Astrocyte (in vitro differentiated cells and primary cell): ENCODE measurements at regions not wholly inside any gene's neighbourhood (a gene's known extent, or its start where the extent isn't known, plus 50 kb on each side); places are given as distances from the start of the nearest gene placed in this dataset.

Experiments
- DNase-seq: peaks from one replicate; pipeline ENCODE4 v3.0.0-alpha.2; 2010; ENCODE audit warnings: low read depth
- FAIRE-seq: peaks from 2 replicates; lab custom pipeline; 2011; peaks lifted over from hg19 to GRCh38; lab: Jason Lieb, UNC
- H2AFZ ChIP-seq: 2 replicates; pipeline ENCODE4 v1.6.0; 2012; ENCODE audit warnings: low read depth, low read length, inconsistent platforms
- H3K27ac ChIP-seq: 2 replicates; pipeline ENCODE4 v1.5.1; 2011; ENCODE audit warnings: low read depth, low read length, inconsistent platforms
- H3K27me3 ChIP-seq: 2 replicates; pipeline ENCODE4 v1.6.0; 2011; ENCODE audit warnings: low read length, inconsistent platforms; ENCODE audit not compliant: insufficient read depth
- H3K36me3 ChIP-seq: 2 replicates; pipeline ENCODE4 v1.5.1; 2011; ENCODE audit warnings: low read length, inconsistent platforms; ENCODE audit not compliant: insufficient read depth
- H3K4me1 ChIP-seq: 2 replicates; pipeline ENCODE4 v1.5.1; 2011; ENCODE audit warnings: low read length, inconsistent platforms; ENCODE audit not compliant: insufficient read depth
- H3K4me2 ChIP-seq: 2 replicates; pipeline ENCODE4 v1.6.0; 2012; ENCODE audit warnings: low read length, inconsistent platforms
- H3K4me3 ChIP-seq: 2 replicates; pipeline ENCODE4 v1.5.1; 2011; ENCODE audit warnings: low read depth, mild to moderate bottlenecking, low read length, inconsistent platforms; ENCODE audit not compliant: insufficient read depth
- H3K79me2 ChIP-seq: 2 replicates; pipeline ENCODE4 v1.6.0; 2012; ENCODE audit warnings: mild to moderate bottlenecking, low read length, inconsistent platforms; ENCODE audit not compliant: insufficient read depth
- H3K9ac ChIP-seq: 2 replicates; pipeline ENCODE4 v1.6.0; 2012; ENCODE audit warnings: mild to moderate bottlenecking, low read length, inconsistent platforms
- H3K9me3 ChIP-seq: 2 replicates; pipeline ENCODE4 v1.5.1; 2012; ENCODE audit warnings: low read depth, mild to moderate bottlenecking, low read length, inconsistent platforms; ENCODE audit not compliant: insufficient read depth
- H4K20me1 ChIP-seq: 2 replicates; pipeline ENCODE4 v1.6.0; 2012; ENCODE audit warnings: low read length, inconsistent platforms; ENCODE audit not compliant: insufficient read depth
- H3K27ac Mint-ChIP-seq: one replicate; pipeline ENCODE4 v1.8.0; 2021; ENCODE audit warnings: mild to moderate bottlenecking, mixed read lengths; ENCODE audit not compliant: unreplicated experiment
- H3K27me3 Mint-ChIP-seq: one replicate; pipeline ENCODE4 v1.8.0; 2021; ENCODE audit warnings: low read depth, mixed read lengths; ENCODE audit not compliant: unreplicated experiment
- H3K36me3 Mint-ChIP-seq: one replicate; pipeline ENCODE4 v1.8.0; 2021; ENCODE audit warnings: low read depth, mixed read lengths; ENCODE audit not compliant: unreplicated experiment
- H3K4me1 Mint-ChIP-seq: one replicate; pipeline ENCODE4 v1.8.0; 2021; ENCODE audit warnings: low read depth, mixed read lengths; ENCODE audit not compliant: unreplicated experiment
- H3K4me3 Mint-ChIP-seq: one replicate; pipeline ENCODE4 v1.8.0; 2021; ENCODE audit warnings: mild to moderate bottlenecking, moderate library complexity, mixed read lengths; ENCODE audit not compliant: unreplicated experiment
- H3K9me3 Mint-ChIP-seq: one replicate; pipeline ENCODE4 v1.8.0; 2021; ENCODE audit warnings: mild to moderate bottlenecking, mixed read lengths; ENCODE audit not compliant: unreplicated experiment
- CTCF ChIP-seq: IDR thresholded peaks from 2 replicates; pipeline ENCODE4 v1.5.1; 2011; ENCODE audit warnings: low read depth, mild to moderate bottlenecking, inconsistent platforms, low read length, moderate library complexity; ENCODE audit not compliant: insufficient read depth
- EZH2 ChIP-seq: IDR thresholded peaks from 2 replicates; pipeline ENCODE4 v1.6.1; 2012; ENCODE audit warnings: mild to moderate bottlenecking, low read length, inconsistent platforms; ENCODE audit not compliant: insufficient read depth

- H3K4me3 Mint-ChIP-seq = peak overlapping the region; percentile 71
- Histone ChIP-seq H3K36me3 (no peaks in the 10 kb centered on the region), H3K27me3 (no peaks in the 10 kb centered on the region), H3K79me2 (no peaks in the 10 kb centered on the region), H3K4me2 (peak overlapping the region; percentile 71), H3K4me1 (peaks cover 8% of the 10 kb centered on the region), H3K9ac (no peak overlapping the region), H3K27ac (no peak overlapping the region), H3K4me3 (peak overlapping the region; percentile 10), H3K9me3 (no peaks in the 10 kb centered on the region), H4K20me1 (no peaks in the 10 kb centered on the region), H2AFZ (peak overlapping the region; percentile 52)
- DNase-seq (peak; percentile 19), FAIRE-seq (no peak)
- TF ChIP-seq CTCF = no peak
- TF ChIP-seq EZH2 = no peak
- H3K27ac Mint-ChIP-seq = peak overlapping the region; percentile 93
- no peaks in the 10 kb centered on the region for H3K36me3 Mint-ChIP-seq
- no peaks in the 10 kb centered on the region for H3K9me3 Mint-ChIP-seq
- H3K27me3 Mint-ChIP-seq = peaks cover 34% of the 10 kb centered on the region
- peaks cover 24% of the 10 kb centered on the region for H3K4me1 Mint-ChIP-seq
Observed at GRCh38 chr9:129278391-129279237, 100.6 kb upstream of the IER5L start.

- DNase-seq = no peak
- H4K20me1 ChIP-seq = no peaks in the 10 kb centered on the region
- Mint-ChIP-seq H3K9me3 (peaks cover 3% of the 10 kb centered on the region), H3K36me3 (no peaks in the 10 kb centered on the region), H3K27ac (no peak overlapping the region), H3K27me3 (peaks cover 34% of the 10 kb centered on the region), H3K4me3 (no peak overlapping the region), H3K4me1 (peaks cover 24% of the 10 kb centered on the region)
- no peaks in the 10 kb centered on the region for H3K36me3 ChIP-seq
- TF ChIP-seq CTCF = no peak
- no peak for TF ChIP-seq EZH2
- H3K9me3 ChIP-seq = no peaks in the 10 kb centered on the region
- peaks cover 2% of the 10 kb centered on the region for H3K27me3 ChIP-seq
- H3K79me2 ChIP-seq = no peaks in the 10 kb centered on the region
- H3K4me2 ChIP-seq = no peak overlapping the region
- no peak for FAIRE-seq
- no peak overlapping the region for H3K27ac ChIP-seq
- no peak overlapping the region for H3K4me3 ChIP-seq
- no peak overlapping the region for H2AFZ ChIP-seq
- no peak overlapping the region for H3K9ac ChIP-seq
- H3K4me1 ChIP-seq = peaks cover 9% of the 10 kb centered on the region
Observed at GRCh38 chr9:129276486-129277230, 98.6 kb upstream of the IER5L start.
